GM21526 (cell line): ENCODE measurements at regions not wholly inside any gene's neighbourhood (a gene's known extent, or its start where the extent isn't known, plus 50 kb on each side); places are given as distances from the start of the nearest gene placed in this dataset.
"Not testable (repeated sequence)": the region's sequence is repeated elsewhere in the genome, so short reads cannot be mapped to it uniquely, and the experiment has no call there.

Source experiments
- ATAC-seq: cut with Tn5 transposase; IDR thresholded peaks from one replicate; pipeline ENCODE4 v1.9.1; 2021; ENCODE audit warnings: moderate library complexity; ENCODE audit not compliant: unreplicated experiment, low FRiP score

DNA sequence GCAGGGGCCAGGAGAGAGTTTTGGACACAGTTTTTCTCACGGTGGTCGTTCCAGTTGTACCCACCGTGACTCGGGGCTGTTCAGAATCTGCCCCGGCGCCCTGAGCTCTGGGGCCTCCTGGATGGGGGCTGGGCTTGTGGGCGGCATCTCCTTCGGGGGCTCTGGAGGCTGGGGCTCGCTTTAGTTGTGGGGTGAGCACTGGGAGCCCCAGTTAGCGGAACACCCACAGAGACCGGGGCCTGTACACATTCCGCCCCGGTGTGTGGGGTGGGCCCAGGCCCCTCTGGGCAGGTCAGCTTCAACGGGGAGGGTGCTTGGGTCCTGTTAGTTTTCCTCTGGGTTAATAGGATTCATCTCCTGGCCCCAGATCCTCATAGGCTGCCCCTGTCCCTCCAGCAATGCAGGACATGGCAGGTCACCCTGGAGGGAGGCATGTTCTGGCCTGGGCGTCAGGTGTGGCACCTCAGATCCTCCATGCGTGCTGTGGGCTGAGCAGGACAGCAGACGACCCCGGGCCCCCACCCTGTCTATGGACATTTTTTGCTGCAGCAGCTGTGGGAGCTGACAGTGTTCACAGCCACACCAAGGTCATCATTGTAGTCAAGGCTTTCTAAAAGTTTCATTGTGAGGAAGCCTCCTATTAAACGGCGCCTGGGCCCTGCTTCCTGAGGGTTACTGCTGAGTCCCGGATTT is 393.2 kb downstream of the TMEM121 start:
- no peak for ATAC-seq

DNA sequence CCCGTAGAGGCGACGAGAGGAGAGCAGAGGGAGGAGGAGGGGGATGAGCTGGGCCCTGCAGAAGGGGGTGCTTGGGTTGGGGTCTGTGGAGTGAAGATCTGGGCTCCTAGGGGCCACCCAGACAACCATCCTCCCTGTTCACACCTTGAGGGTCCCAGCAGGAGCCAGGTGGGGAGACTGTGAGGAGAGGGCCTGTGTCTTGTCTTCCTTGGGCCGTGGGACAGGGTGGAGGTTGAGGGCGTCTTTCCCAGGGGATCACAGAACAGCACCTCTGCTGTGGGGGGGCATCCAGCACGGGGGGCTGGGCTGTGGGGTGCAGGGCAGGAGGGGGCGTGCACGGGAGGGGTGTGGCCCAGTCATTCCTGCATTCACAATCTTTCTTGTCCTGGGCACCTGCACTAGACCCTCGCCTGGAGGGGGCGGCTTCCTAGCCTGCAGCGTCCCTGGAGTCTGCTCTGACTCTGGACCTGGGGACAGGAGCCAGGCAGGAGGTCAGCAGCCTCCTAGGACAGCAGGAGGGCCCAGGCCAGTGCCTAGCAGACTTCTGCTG is 393.8 kb downstream of the TMEM121 start:
- ATAC-seq: not testable (repeated sequence)

DNA sequence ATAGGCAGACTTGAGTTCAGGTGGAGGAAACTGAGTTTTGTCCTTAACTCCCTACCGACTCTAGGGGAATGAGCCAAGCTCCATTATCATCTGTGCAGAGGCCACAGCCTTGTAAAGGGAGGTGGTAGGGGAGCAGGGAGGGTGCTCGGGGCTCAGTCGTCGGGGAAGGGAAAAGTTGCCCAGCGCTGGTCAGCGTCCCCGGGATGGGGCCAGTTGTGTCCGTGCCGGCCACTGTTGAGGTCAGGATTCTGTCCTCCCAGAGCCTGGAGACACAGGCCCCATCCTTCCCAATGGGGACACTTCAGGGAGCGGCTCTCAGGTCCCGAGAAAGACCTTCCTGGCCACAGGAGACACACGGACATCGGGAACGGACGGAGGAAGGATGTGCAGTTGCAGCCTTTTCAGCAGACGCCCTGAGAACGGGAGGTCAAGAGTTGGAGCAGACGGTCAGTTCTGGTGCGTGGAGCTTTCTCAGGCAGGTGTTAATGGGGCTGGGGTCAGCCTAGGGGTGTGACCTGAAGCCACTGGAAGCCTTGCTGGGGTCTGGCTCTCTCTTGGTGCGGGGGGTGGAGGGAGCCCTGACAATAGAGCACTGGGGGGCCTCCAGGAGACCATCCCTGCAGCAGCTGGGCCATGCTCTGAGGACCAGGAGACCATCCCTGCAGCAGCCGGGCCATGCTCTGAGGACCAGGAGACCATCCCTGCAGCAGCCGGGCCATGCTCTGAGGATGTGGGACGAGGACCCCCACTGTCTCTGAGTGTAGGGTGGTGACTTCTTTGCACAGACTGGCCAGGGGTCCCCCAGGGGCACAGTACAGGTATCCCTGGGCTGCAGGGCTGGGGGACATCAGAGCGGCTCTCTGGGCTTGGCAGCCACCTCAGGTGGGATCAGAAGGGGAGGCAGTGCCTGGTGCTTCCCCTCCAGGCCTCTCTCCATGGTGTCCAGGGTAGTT is 394.7 kb downstream of the TMEM121 start:
- ATAC-seq: not testable (repeated sequence)

DNA sequence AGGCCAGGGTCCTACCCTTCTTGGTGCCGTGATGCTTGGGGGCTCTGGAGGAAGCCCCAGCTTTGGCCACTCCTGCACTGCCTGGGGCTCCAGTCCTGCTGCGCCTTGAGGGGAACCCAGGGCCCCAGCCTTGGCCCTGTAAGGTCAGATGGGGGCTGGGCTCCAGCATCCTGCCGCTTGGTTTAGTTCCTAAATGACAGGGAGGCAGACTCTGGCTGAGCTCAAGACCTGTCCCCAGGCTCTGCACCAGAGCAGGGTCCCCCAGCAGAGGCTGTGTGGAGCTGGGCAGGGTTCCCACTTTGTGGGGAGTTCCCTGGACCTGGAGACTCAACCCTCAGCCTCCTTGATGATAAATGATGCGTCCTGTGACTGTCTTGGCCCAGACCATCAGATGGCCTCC is 395.4 kb downstream of the TMEM121 start:
- not testable (repeated sequence) for ATAC-seq

DNA sequence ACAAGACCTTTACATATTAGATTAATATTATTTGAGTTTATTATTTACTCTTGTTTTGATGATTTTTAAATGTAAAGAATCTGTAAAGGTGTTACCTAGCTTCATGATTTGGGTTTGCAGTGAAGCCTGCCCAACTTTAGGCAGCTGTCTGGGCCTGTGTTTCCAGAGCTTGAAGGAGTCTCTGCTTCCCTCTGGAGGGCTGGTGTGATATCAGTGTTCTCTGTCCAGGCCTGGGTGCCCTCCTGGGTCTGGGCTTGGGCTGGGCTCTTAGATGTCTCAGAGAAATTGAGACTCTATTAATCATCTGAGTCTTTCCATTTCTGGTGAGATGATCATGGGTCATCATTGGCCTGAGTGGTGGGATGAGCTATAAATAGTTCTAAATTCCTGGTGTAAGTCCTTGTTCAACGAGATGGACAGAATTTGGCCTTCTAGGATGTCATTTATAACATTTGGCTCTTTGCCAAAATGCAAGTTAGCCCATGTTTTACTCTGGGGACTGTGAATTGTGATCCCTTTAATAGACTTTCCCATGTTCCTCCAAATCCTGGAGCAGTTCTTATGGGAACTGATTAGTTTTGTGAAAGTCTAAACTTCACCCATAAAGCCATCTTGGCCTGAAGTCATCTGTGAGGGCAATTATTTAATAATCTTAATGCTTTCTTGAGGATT is 397.3 kb downstream of the TMEM121 start:
- ATAC-seq: not testable (repeated sequence)

DNA sequence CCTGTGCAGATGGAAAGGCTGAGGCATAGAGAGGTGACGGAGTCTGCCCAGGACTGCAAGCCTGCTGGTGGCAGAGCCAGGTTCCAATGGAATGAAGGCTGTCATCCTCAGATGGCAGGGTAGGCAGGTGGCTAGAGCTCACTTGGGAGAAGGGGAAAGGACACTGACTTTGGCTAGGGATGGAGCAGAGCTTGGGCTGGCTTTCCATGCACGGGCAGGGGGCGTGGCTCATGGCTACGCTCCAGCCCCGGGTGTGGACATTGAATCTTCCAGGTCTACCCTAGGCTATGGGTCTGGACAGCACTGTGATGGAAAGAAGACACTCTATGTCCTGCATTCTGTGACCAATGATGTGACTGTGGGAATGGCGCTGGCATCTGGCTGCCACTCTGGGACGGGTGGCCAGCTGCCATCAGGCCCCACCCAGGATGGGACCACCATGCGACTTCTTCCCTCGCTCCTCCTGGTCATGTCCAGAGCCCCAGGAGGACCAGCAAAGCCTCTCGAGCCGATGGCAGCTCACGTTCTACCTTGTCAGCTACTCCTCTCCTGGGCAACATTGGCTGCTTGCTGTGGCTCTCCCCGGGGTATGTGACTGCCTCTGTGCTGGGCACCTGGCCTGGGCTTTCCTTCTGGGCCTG is 398.7 kb downstream of the TMEM121 start:
- no peak for ATAC-seq

DNA sequence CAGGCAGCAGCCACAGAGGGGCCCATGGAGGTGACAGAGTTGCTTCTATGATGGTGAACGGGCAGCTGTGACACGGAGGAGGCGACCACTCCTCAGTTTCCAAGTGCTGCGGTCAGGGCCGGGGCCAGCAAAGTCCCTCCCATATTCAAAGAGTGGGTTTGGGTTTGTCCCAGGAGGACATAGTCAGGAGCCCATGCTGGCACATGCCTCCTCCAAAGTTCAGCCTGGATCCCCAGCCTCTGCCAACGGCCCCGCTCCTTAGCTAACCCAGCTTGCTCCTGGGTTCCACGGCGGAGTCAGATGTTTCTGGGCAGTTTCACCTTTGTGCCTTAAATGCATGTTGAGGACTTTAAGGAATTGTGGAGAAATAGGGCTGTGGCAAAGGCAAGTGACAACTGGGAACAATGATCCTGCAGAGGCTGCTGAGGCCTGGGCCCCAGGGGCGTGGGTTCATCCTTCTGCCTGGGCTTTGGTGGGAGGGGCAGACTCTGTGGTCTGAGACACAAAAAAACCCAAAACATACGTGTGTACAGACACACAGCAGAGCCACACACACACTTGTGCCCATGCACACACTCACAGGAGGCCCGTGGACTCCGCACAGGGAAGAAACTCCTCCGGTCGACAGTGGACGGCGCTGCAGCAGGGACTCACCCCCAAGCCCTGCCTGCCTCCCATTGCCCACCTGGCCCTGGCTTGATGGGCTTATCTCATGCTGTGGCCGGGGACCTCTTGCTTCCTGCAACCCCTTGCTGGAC is 399.4 kb downstream of the TMEM121 start:
- no peak for ATAC-seq

DNA sequence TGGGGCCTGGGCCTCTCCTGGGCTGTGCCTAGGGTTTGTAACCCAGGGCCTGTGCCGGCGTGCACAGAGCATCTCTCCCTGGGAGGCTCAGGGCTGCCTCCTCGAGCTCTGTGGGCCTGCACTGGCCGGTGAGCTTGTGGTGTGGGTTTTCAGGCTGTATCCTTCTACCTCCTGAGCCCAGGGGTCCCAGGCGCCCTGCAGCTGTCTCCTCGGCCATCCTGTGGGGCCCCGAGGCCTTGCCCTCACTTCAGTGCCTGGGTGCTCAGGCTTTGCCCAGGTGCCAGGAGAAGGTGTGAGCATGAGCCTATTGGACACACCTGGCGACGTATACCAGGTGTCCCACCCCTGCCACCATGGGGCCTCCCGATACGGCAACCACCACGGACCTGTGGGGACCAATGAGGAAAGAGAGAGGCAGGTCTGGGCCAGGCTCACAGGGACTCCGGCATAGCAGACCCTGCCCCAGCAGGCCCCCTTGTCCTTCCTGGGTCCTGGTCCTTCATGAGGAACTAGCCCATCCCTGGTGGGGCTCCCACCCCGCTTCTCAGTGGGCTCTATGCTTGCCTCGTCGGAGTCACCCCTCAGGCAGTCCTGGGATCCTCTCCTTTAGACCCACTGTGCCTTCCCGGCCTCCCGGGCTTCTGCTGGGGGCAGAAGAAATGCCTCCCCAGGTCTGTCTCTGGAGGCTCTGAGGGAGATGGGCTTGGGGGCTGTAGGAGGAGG is 400.2 kb downstream of the TMEM121 start:
- no peak for ATAC-seq

DNA sequence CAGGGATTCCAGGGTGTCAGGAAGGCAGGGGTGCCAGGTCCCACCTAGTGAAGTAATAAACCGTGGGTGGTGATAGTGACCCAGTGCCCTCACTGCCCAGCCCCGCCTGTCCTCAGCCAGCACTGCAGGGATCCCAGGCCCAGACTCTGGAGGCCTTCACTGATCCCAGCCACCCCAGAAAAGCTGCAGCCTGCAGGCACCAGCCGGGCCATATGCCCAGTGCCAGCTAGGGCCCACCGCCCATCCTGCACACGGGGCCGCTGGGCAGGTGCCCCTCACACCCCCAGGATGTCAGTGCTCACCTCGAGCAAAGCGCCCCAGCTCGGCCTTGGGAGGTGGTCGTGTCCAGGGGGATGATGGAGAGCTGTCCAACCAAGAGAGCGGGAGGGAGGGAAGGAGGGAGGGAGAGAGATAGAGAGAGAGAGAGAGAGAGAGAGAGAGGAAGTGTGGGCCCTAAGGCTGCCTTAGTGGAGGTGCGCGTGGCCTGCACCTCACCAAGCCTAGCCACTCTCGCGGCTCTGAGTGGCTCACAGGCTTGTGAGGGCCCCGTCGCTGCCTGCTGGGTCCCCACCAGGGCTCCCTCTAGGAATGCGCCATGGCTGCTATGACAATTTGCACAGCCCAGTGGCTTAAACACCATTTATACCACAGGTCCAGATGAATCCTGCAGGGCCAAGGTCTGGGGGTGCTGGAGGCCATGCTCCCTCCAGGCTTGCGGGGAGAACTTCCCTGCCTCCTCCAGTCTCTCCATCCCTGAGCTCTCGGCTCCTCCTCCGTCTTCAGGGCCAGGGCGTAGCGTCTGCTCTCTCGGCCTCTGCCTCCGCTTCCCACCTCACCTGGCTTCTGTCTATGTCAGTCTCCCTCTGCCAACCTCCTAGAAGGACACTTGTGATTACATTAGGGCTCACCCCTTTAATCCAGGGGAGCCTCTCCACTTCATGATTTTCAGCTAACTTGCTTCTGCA is 401.0 kb downstream of the TMEM121 start:
- no peak for ATAC-seq

DNA sequence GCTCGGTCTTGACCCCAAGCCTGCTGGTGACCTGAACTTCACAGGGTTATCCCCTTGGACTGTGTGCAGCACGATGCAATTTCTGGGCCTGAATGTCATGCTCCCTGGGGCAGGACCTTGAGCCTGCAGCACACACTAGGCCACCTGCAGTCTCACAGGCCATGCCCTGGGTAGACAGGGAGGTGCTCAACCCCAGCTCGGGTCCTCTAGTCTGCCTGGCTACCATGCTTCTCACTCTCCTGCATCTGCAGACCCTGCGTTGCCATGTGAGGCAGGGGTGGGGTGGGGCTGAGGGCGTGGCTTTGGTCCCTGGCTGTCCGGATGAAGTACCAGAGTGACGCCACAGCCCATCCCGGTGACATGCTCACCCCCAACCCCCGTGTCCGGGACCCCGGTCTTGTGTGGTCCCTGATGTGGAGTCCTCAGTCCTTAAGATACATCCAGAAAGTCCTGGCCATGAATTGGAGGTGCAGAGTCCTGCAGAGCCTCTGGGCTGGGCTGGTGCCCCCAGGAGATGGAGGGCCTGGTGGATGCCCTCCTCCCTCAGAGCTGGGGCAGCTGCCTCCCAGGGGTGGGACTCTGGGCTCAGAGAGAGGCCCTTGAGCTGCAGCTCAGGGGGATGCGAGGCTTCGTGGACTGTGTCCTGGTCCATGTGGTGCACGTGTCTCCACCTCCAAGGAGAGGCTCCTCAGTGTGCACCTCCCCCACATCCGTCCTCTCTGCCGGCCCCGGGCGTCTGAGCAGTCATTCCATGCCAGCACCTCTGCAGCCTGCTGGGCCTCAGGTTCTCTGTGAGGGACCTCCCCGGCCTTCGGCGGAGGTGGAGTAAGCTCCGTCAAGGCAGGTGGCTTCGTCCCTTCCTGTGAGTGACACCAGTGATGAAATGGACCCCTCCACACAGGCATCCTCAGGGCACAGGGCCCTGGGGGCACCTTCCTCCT is 402.1 kb downstream of the TMEM121 start:
- ATAC-seq: not testable (repeated sequence)

DNA sequence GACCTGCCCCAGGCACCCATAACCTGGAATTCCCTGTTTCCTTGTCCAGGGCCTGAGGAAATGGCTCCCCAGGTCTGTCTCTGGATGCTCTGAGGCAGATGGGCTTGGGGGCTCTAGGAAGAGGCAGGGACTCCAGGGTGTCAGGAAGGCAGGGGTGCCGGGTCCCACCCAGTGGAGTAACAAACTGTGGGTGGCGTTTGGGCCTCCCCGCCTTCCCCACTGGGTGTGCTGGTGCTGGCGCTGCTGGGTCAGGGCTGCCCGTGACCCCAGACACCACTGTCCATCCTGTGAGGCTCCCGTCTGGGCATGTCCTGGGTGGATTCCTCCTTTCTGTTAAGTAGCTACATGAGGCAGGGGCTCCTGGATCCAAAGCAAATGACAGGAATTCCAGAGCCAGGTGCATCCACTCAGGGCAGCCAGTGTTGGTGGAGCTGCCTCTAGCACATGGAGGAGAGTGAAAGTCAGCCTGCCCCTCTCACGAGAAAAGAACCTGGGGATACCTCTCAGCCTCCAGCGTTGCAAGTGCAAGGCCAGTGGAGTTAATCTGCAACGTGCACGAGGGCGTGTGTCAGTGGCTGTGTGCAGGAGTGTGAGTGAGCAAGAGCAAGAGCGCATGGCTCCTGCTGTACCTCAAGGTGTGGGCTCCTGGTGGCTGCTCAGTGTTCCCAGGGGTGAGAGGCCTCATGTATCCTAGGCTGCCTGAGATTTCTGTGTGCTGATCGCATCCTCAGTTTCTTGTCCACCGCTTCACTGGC is 403.1 kb downstream of the TMEM121 start:
- ATAC-seq: no peak

DNA sequence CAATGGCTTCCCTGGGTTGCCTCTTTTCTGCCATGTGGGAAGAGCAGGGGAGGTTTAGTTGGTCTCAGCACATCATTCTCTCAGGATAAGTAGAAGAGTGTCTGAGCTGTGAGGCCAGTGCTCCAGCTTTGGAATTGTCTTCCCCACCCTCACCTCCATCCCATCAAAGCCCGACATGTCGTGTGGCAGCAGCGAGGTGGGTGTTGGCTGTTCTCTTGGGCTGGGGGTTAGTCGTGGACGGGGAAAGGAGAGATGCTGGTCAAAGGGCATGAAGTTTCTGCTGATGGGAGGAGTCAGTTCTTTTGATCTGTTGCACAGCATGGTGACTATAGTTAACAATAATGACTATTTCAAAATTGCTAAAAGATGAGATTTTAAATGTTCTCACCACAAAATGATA is 404.2 kb downstream of the TMEM121 start:
- no peak for ATAC-seq

DNA sequence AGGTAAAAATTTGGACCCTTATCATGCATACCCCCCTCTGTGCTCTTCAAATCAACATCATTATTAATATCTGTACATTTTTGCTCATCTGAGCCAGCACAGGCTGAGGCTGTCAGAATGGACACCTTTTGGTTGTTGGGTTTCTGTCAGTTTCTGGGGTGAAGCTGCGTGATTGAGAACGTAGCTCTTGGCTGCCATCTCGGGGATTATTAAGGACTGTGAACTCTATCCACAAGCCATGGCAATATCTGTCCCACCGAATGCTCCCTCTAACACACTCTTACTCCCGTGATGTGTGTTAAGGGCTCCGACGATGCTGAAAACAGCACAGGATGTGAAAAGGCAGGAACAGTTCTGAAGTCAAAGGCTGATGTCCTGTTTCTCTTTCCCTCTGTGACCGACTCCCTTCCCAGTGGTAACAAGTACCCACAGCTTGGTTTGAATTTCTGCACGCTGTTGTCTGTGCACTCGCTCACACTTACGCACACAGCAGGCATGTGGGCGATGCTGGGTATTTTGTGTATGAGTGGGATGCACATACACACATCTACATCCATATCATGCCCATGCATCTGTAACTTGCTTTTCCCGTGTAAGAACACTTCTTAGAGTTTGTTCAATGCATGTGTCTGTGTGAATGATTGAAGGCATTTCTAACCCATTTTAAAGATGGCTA is 405.6 kb downstream of the TMEM121 start:
- no peak for ATAC-seq

DNA sequence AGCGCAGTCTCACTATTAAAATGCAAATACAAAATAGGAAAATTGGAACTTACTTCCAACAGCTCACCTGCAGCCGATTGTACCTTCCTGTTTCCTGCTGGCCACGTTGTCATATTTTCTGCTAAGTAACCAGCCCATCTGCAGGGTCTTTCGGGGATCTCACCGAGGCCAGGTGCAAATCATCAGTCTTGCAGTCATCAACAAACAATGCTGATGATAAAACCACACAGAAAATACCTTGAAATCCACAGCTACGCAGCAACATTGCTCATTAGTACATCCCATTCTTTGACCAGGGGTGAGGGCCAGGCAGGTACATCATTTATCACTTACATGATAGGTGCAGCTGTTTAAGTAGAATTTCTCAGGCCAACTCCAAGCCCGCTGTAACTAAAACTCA is 406.9 kb downstream of the TMEM121 start:
- no peak for ATAC-seq

DNA sequence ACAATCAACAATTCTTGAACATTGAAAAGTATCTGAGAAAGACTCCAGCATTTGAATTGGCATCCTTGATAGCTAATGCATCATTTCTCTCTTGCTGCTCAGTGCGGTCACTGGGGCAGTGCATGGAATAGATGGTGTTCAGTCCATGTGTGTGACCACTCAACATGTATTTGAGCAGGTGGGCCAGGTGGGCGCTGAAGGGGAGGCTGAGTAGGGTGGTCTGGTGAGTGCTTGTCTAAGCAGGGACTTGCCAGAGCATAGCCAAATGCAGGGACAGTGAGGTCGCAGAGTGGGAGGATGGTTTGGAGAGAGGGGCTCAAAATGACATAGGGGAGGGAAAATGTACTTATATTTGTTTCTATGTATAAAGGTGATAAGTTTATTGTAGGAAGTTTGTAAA is 409.0 kb downstream of the TMEM121 start:
- ATAC-seq: no peak
